ENCODE measurements at regions not wholly inside any gene's neighbourhood (a gene's known extent, or its start where the extent isn't known, plus 50 kb on each side); places are given as distances from the start of the nearest gene placed in this dataset.

- Histone ChIP-seq H3K27ac (ENCODE audit: low read depth, low read length) (no peak overlapping the region), H3K4me1 (ENCODE audit: insufficient read depth, low read length) (no peaks in the 10 kb centered on the region), H3K4me3 (ENCODE audit: insufficient read depth, low read length) (no peak overlapping the region), H3K4me2 (ENCODE audit: insufficient read depth, low read length) (no peak overlapping the region), H2AFZ (ENCODE audit: low read length) (no peak overlapping the region), H3K27me3 (ENCODE audit: insufficient read depth, low read length) (no peaks in the 10 kb centered on the region), H3K9me3 (ENCODE audit: low read depth, low read length) (no peaks in the 10 kb centered on the region), H3K36me3 (ENCODE audit: insufficient read depth, low read length) (no peaks in the 10 kb centered on the region), H4K20me1 (ENCODE audit: insufficient read depth, low read length) (no peaks in the 10 kb centered on the region), H3K79me2 (ENCODE audit: insufficient read depth, low read length) (no peaks in the 10 kb centered on the region)
- no peak for DNase-seq (ENCODE audit: insufficient read length, low spot score, missing footprints)
- no peak for TF ChIP-seq CTCF (IDR thresholded peaks at IDR 0.05; ENCODE audit: extremely low read depth, low read depth, low read length)
These were observed 161.0 kb downstream of the PPP1R2C start for GRCh38 chrX:42616981-42617380.

- H3K4me1 ChIP-seq (ENCODE audit: insufficient read depth, low read length), result no peaks in the 10 kb centered on the region
- no peaks in the 10 kb centered on the region for H3K36me3 ChIP-seq (ENCODE audit: insufficient read depth, low read length)
- no peak overlapping the region for H2AFZ ChIP-seq (ENCODE audit: low read length)
- H4K20me1 ChIP-seq (ENCODE audit: insufficient read depth, low read length), result no peaks in the 10 kb centered on the region
- no peak overlapping the region for H3K4me2 ChIP-seq (ENCODE audit: insufficient read depth, low read length)
- no peaks in the 10 kb centered on the region for H3K79me2 ChIP-seq (ENCODE audit: insufficient read depth, low read length)
- H3K27me3 ChIP-seq (ENCODE audit: insufficient read depth, low read length), result no peaks in the 10 kb centered on the region
- DNase-seq (ENCODE audit: insufficient read length, low spot score, missing footprints), result no peak
- TF ChIP-seq CTCF (IDR thresholded peaks at IDR 0.05; ENCODE audit: extremely low read depth, low read depth, low read length), result peak; percentile 19
- H3K27ac ChIP-seq (ENCODE audit: low read depth, low read length), result no peak overlapping the region
- H3K9me3 ChIP-seq (ENCODE audit: low read depth, low read length), result no peaks in the 10 kb centered on the region
- no peak overlapping the region for H3K4me3 ChIP-seq (ENCODE audit: insufficient read depth, low read length)
These were observed 162.8 kb downstream of the PPP1R2C start for GRCh38 chrX:42615161-42615563.

GRCh38 chrX:42606591-42606990 lies 171.4 kb downstream of the PPP1R2C start:
- Histone ChIP-seq H3K36me3 (ENCODE audit: insufficient read depth, low read length) (no peaks in the 10 kb centered on the region), H3K4me3 (ENCODE audit: insufficient read depth, low read length) (no peak overlapping the region), H2AFZ (ENCODE audit: low read length) (no peak overlapping the region), H3K4me1 (ENCODE audit: insufficient read depth, low read length) (no peaks in the 10 kb centered on the region), H4K20me1 (ENCODE audit: insufficient read depth, low read length) (no peaks in the 10 kb centered on the region), H3K27ac (ENCODE audit: low read depth, low read length) (no peak overlapping the region), H3K27me3 (ENCODE audit: insufficient read depth, low read length) (no peaks in the 10 kb centered on the region), H3K4me2 (ENCODE audit: insufficient read depth, low read length) (no peak overlapping the region), H3K9me3 (ENCODE audit: low read depth, low read length) (no peaks in the 10 kb centered on the region), H3K79me2 (ENCODE audit: insufficient read depth, low read length) (no peaks in the 10 kb centered on the region)
- DNase-seq (ENCODE audit: insufficient read length, low spot score, missing footprints), result no peak
- no peak for TF ChIP-seq CTCF (IDR thresholded peaks at IDR 0.05; ENCODE audit: extremely low read depth, low read depth, low read length)

GRCh38 chrX:42604302-42604701 lies 173.7 kb downstream of the PPP1R2C start:
- H3K4me3 ChIP-seq (ENCODE audit: insufficient read depth, low read length), result no peak overlapping the region
- DNase-seq (ENCODE audit: insufficient read length, low spot score, missing footprints), result no peak
- H3K4me2 ChIP-seq (ENCODE audit: insufficient read depth, low read length), result no peak overlapping the region
- no peaks in the 10 kb centered on the region for H4K20me1 ChIP-seq (ENCODE audit: insufficient read depth, low read length)
- no peak overlapping the region for H3K27ac ChIP-seq (ENCODE audit: low read depth, low read length)
- no peaks in the 10 kb centered on the region for H3K4me1 ChIP-seq (ENCODE audit: insufficient read depth, low read length)
- TF ChIP-seq CTCF (IDR thresholded peaks at IDR 0.05; ENCODE audit: extremely low read depth, low read depth, low read length), result no peak
- no peaks in the 10 kb centered on the region for H3K27me3 ChIP-seq (ENCODE audit: insufficient read depth, low read length)
- no peaks in the 10 kb centered on the region for H3K9me3 ChIP-seq (ENCODE audit: low read depth, low read length)
- H3K79me2 ChIP-seq (ENCODE audit: insufficient read depth, low read length), result no peaks in the 10 kb centered on the region
- no peak overlapping the region for H2AFZ ChIP-seq (ENCODE audit: low read length)
- H3K36me3 ChIP-seq (ENCODE audit: insufficient read depth, low read length), result no peaks in the 10 kb centered on the region

Measured in osteoblast (primary cell).